ENCODE measurements at regions not wholly inside any gene's neighbourhood (a gene's known extent, or its start where the extent isn't known, plus 50 kb on each side); places are given as distances from the start of the nearest gene placed in this dataset.
"Not testable (repeated sequence)": the region's sequence is repeated elsewhere in the genome, so short reads cannot be mapped to it uniquely, and the experiment has no call there.

DNA sequence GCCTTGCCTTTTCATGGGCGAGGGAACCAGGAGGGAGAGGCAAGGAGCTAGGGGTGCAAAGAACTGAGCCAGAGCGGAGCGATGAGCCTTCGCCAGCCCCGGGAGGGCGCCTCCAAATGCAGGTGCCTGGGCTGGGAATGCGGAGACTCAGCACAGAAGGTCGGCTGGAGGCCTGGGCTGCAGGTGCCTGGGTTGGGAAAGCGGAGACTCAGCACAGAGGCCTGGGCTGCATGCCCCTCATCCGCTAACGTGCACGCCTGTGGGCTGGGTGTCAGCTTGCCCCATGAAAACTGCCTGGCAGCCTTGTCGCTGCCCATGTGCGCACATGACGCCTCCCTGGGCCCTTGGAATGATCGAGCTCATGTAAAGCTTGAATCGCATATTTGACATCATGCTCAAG lies 51.8 kb downstream of the POM121L12 start:
- DNase-seq, result no peak

DNA sequence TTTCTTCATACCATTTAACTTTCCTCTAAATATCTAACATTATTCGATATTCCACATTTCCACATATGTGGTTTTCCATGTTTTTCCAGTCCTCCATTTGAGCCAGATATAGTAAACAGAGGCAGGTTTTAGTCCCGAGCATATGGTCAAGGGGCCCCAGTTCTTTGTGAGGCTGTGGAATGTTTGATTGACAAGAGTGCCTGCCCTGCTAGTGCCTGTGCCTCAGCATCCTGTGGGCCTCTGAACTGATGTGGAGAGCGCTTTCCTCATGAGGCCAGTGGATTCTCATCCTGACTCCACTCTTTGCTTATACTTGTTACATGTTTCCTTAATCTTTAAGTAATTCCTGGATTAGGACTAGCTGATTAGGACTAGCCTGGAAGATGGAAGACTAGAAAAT lies 58.8 kb downstream of the POM121L12 start:
- DNase-seq, result no peak

DNA sequence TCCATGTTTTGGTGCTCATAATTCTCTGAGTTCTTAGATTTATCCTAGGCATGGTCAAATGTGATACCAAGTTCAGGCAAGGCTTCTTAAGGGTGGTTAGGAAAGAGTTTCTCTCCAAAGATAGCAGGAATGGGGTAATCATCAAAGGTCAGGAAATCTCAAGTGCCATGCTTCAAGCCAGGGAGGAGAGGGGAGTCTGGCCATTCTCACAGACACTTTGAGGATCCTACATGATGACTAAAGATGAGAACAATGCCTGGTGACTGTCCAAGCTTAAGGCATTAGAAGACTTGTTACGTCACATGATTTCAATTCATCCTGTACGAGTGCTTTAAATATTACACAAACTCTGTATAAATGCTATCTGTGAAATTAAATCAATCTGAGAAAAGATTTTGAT lies 59.4 kb downstream of the POM121L12 start:
- no peak for DNase-seq

DNA sequence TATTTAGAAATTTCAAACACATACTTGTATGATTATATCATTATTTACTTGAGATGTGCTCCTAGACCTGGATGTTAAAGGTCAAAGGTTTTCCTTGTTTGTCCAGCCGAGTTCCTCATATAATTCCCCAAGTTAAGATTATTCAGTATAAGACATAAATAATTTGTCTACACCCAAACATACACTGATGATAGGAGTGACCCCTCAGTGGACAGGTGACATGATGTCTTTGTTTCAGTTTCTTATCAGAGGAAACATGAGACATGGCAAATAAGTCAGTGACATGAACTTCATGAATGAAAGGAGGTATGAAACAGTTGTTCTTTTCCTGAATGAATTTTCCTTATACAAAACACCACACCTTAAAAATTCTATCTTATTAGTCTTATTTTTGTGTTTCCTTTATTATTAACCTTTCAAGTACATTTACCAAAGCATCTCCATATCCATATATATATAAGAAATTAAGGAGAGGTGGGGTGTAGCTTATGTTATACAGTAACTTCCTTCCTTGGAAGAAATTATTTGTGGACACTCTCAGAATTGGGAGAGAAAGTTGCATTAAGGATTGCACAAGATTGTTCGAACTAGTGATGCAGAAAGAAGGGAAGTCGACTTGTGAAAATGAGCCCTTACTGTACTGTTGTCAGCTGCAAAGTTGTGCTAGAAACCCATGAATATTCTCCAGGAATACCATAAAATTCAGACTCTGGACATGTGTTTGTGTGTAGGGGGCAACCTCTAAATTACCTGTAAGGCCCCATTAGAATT lies 60.5 kb downstream of the POM121L12 start:
- no peak for DNase-seq

DNA sequence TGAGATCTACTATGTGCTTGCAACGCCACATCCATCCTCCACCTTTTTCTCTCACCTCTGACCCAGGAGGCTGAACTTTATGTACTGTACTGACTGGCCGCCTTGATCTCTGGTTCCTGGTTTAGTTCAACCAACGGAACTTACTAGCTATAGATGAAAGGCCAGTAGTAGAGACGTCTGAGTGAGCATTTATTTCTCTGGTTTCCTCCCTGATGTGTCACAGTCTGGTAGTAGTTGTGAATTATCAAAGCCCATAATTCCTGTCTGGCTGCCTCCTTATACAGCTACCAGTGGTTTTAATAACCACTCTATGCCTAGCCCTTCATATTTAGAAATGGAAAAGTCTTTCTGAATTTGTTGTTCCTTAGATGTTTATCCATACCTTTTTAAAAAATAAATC lies 64.7 kb downstream of the POM121L12 start:
- no peak for DNase-seq

DNA sequence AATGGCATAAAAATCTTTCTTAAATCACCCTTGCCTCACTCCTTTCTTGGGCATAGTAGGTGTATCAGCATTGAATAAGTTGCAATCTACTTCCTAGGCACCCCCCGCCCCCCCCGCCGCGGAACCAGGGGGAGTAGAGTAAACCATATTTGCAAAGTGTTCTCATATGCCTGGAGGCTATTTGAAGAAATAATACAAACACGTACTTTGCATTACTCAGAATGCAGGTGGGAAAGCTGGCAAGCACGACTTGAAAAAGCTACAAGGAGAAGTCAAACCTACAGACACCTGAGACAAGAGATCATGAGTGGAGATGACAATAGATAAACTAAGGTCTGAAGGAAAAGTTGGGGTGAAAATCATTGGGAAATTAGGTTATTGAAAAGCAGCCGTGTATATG lies 65.6 kb downstream of the POM121L12 start:
- no peak for DNase-seq

DNA sequence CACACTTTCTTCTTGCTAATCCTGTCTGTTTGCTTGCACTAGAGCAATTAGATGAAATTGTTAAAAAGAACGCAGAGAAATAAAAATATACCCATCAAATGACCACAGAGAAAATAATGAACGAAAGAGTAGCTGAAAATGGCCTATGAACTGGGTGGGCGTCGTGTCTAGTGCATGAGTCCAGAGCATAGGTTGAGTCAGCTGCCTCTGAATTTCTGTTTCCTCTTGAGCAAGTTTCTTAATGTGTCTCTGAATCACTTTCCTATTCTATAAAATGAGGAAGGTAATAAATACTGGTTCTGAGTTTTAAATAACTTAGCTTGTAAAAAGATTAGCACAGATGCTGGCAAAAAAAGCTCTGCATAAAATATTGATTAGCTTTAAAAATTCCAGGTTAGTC lies 75.0 kb downstream of the POM121L12 start:
- DNase-seq, result no peak

DNA sequence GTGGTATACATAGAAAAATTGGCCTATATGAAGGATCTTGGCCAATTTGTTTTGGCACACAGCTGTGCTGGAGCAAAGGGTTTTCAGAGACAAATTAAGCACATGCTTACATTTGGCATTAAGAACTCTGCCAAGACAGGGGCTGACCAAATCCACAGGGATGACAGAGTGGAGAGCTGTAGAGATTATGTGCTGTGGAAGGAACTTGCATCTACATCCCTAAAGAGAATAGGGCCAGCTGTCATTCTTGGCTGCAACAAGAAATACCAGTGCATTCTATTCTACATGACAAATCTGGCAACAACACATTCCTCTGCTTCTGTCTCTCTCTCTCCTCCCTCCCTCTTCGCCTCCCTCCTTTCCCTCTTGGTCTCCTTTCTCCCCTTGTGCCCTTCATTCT lies 75.6 kb downstream of the POM121L12 start:
- DNase-seq, result peak; percentile 46

DNA sequence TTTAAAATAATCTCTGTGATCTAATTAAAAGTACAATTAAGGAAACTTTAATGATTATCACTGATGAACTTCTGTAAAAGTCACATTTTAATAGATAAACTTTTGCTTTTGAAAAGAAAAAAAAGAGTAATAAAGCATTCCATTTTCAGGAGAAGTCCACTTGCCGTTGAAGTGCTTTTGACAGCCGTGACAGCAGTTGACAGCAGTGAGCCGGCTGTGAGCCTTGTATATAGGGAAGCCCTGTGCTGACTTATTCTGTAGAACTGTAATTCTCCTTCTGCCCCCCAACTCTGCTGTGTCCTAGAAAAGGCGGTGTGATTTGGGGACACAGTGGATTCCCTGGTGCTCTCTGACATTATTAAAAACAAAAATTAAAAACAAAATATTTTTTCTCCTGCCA lies 78.0 kb downstream of the POM121L12 start:
- DNase-seq, result no peak

DNA sequence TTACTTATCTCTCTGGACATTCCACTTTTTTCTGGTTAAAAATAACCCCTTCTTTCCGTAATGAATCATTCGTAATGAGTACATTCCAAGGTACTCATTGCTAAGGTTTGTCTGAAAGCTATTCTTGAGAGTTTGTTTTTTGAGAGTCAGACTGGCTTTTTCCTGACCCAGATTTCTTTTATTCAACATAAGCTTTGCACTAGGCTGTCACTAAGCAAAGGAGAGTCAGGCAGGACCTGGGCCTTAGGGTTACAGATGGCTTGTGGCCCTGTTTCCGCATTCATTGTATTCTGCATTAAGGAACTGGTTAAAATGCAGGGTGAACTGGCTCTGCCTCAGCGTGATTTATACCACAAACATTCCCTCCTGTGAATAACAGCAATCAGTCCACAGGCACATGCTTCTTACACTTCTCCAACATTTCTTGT lies 84.1 kb downstream of the POM121L12 start:
- DNase-seq, result no peak

DNA sequence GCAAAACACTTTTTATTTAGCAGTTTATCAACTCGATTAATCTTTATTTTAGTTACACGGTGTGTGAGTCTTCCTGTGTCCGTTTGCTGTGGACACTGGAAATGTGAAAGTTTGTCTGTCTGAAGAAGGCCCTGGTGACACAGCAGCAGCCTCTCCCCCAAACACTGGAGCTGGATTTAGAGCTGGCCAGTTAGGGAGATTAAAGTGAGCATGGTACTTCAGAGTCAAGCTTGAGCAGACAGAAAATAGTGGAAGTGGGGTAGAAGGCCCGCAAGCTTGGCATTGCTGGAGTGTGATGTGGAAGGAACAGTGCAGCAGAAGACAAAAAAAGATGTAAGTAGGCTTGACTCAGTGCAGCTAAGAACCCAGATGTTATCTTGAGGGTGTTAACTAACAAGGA lies 85.9 kb downstream of the POM121L12 start:
- no peak for DNase-seq

DNA sequence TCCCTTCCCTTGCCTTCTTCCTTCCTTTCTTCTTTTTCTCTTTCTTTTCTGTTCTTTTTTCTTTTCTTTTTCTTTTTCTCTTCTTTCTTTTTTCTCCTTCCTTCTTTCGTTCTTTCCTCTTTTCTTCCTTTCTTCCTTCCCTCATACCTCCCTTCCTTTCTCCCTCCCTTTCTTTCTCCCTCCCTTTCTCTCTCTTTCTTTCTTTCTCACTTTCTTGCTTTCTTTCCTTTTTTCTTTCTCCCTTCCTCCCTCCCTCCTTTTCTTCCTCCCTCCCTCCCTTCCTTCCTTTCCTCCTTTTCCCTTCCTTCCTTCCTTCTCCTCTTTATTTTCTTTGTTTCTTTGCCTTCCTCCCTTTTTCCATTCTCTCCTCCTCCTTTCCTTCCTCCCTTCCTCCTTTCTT lies 96.3 kb downstream of the POM121L12 start:
- no peak for DNase-seq

DNA sequence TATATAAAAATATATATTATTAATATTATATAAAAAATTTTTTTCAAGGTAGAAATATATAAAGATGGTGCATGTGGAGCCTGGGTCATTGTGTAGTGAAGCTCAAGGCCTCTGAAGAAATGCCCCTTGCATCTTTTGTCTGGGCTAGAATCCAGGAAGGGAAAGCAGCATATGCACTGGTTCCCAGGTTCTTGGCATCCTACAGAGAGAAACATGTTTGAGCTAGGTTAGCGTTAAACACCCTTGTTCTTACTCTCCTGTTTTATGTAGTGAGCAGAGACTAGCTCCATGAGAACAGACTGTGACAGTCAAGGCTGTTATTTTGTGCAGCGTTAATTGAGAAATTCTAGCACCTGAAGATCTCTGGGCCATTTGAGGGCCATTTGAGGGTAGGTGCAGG lies 116.1 kb downstream of the POM121L12 start:
- DNase-seq, result no peak

DNA sequence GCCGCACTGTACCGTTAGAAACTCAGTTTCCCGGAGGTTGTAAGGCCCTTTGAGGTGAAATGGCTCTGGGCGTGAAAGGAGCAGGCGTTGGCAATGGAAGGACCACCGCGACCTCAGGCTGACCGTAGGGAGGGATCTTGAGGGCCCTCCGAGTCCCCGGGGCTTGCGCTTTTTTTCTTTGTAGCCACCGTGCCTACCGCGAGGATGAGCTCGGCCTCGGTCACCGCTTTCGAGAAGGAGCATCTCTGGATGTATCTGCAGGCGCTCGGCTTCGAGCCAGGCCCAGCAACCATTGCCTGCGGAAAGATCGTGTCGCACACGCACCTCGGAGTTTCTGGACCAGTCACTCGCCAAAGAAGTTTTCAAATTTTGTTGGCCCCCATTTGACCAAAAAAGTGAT lies 151.8 kb downstream of the POM121L12 start:
- DNase-seq, result not testable (repeated sequence)

DNA sequence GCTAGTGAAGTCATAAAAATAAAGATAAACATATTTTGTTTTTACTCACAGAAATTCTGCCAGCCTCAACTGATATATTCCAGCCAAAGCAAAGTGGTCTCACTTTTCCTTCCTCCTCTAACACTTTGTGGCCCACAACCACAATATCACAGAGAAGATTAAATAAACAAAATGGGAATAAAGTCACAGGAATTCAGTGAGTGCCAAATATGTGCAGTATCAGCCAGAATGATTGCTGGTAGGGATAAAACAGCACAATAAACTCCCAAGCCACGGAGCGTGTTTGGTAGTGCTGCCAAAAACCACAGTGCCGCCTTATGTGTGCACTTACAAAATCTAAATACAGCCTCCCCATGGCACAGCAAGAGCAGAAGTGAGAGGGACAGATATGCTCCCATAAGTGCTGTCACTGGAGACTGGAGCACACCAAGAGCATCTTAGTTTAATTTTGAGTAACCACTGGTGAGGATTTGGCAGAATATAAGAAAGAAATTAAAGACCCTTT lies 155.8 kb downstream of the POM121L12 start:
- no peak for DNase-seq

DNA sequence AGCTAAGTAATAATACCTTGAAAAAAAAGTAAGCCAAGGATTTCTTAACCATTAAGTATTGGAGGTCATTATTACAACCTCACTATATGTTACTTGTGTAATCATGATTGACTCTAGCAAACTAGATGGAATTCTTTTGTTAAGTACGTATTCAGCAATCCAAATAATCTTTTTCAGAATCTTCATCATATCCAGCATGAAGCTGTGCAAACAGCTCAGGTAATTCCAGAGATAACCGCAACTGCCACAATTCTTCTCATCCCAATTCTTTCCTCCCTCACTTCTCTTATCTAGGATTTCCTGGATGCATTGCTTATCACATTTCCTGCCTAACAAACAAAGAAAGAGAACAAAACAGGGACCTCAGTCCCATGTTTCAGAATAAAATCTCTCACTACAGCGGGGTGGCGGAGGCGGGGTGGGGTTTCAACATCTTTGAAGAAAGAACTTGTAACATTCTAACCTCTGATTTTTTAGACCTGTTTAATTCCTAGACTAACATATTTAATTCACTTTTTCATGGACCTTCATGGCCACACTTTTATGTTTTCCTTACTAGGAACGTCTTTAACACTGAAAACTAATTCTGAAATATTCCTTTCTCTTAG lies 156.5 kb downstream of the POM121L12 start:
- DNase-seq, result no peak

DNA sequence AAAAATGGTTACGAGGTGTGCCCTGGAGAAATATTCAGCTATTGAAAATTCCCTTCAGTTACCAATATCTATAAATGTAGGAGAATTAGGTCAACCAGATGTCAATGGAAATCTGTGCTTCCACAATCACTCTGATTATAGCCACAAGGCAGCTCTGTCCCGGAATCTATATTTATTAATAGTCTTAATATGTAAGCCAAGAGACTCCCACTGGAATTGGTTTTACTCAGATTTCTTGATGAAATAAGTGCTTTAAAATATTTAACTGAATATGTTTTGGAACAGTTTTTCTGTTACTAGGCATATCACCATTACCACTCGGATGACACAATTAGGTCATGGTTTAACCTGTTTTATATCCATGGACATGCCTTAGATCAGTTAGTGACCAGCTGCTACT lies 169.6 kb downstream of the POM121L12 start:
- DNase-seq, result no peak

DNA sequence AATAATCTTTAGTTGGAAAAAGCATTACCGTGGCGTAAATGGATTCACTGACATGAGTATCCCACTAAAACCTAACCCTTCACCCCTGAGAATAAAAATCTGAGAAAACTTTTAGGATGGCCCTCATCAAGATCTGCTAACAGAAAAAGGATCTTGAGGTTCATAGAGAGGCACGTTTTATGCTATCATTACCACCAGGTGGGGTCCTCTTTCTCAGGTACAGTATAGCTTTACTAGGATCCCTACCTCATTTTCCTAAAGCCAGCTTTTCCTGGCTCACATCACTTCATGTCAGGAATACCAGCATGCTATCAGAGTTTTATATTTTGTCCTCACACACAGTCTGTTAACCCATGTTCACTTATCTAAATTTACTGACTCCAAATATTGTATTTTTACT lies 173.7 kb downstream of the POM121L12 start:
- DNase-seq, result no peak

DNA sequence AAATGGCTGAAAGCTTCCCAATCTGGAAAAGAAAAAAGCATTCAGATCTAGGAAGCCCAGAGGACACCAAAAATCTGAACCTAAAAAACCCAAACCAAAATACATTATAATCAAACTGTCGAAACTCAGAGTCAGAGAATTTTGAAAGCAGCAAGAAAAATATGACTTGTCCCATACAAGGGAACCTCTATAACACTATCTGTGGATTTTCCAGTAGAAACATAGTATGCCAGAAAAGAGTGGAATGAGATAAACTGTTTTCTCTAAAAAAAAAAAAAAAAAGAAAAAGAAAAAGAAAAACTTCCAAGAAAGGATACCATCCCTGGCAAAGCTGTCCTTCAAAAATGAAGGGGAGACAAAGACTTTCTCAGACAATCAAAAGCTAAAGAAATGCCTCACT lies 179.0 kb downstream of the POM121L12 start:
- DNase-seq, result no peak

DNA sequence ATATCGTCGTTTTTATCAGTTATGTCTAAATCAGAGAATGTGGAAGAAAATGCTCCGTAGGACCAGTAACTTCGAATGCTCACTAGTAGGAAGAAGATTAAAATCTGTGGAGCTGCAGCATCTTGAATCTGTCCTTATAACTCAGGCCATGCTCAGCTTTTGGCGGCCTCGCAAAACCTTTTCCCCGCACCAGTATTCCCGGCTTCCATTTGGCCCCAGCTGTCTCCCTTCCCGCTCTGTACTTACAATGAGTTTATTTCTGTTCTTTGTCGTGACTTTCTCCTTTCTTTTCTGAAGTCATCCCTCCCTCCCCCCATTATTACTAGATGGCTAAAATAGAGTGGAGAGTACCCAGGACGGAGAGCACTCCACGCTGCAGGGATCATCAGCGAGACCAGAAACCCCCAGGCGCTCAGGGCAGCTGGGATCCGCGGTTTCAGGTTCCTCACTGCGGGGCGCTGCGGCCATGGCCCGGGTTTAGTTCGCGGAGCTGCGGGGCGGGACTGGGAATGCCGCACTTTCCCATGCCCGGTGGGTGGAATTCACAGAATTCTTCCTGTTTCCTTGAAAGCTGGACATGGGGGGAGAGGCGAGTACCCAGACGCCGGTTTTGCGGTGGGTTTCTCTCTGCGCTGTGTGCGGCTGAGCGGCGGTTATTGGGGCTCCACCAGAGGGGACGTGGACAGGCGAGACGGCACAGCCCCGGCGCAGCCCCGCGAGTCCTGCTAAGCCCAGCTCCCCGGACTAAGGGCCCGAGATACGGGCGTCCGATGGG lies 183.5 kb downstream of the POM121L12 start:
- peak; percentile 34 for DNase-seq

DNA sequence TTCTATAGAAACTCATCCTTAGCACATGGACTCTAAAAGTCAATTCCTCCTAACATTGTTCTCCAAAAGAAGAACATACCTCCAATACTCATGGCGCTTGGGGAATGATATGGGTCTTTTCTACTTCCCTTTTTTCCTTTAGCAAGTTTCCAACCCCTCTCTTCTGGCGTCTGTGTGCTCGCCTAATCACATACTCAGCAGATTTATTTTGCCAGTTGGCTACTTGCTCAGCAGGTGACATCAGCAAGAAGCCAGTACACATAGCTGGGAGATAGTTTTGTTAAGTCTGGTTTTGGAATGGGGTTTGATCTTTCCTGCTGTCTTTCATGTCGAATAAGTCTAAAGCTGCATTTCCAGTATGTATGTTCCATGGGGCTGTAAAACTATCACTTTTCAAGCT lies 193.8 kb downstream of the POM121L12 start:
- no peak for DNase-seq

DNA sequence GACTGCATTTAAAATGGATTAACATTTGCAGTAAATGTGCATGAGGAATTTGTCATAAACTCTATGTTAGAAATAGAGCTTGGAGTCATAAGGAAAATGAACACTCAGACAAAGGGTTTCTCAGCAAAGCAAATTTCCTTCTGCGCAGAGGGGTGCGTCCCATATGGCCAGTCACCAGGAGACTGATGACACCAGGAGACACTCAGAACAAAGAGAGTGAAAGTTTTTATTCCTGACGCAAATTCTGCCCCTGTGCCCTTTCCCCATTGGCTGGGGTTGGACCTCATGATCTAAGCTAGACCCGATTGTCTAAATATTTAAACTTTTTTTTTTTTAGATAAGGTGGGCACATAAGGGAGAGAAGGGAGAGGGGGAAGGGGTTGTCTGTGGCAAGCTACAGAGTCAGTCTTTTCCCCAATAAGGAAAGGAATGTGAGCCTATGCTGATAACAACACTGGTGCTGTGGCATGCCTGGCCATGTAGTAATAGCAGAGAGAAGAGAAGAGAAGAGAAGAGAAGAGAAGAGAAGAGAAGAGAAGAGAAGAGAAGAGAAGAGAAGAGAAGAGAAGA lies 202.0 kb downstream of the POM121L12 start:
- no peak for DNase-seq

DNA sequence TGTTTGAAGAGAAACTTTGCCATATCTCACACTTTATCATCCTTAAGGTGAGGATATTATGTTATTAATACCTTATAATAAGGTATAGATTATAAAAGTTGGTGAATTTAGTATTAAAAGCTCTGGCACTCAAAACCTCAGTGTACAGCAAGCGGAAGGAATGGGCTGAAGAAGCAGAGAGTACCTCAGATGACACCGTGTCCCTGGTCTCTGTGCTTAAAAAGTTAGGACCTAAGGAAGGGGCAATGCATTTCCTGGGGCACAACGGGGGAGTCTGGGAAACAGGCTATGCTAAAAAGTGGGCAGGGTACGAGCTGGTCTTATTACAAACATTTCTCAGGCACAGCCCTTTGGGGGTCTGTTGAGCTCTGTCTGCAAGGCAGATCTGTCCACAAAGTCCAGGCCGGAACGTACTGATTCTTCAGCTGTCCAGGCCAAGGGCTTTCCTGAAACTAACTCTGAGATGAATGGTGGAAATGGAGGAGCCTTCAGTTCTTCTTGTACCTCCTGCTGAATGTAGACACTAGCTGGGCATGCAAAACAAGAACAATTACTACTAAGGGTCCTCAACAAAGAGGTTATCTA lies 202.7 kb downstream of the POM121L12 start:
- DNase-seq, result no peak
